ENCODE measurements at regions not wholly inside any gene's neighbourhood (a gene's known extent, or its start where the extent isn't known, plus 50 kb on each side); places are given as distances from the start of the nearest gene placed in this dataset.

GRCh38 chr18:73962256-73962655 lies 185.4 kb downstream of the FBXO15 start:
- DNase-seq = peak; percentile 49

- no peak for DNase-seq
These were observed 185.8 kb downstream of the FBXO15 start for GRCh38 chr18:73961804-73962203.

GRCh38 chr18:73959352-73959751 lies 188.3 kb downstream of the FBXO15 start:
- DNase-seq = no peak

GRCh38 chr18:73954268-73954667 lies 193.4 kb downstream of the FBXO15 start:
- no peak for DNase-seq

GRCh38 chr18:73952296-73952946 lies 195.2 kb downstream of the FBXO15 start:
- no peak for DNase-seq

GRCh38 chr18:73950116-73950700 lies 197.4 kb downstream of the FBXO15 start:
- DNase-seq = no peak

- peak; percentile 33 for DNase-seq
These were observed 199.1 kb downstream of the FBXO15 start for GRCh38 chr18:73948497-73948896.

- DNase-seq = no peak
These were observed 199.6 kb downstream of the FBXO15 start for GRCh38 chr18:73948084-73948483.

- peak; percentile 66 for DNase-seq
These were observed 200.3 kb downstream of the FBXO15 start for GRCh38 chr18:73947180-73947921.

GRCh38 chr18:73945130-73945792 lies 202.4 kb downstream of the FBXO15 start:
- peak; percentile 37 for DNase-seq

GRCh38 chr18:73944715-73945114 lies 202.9 kb downstream of the FBXO15 start:
- no peak for DNase-seq

- DNase-seq = no peak
These were observed 203.9 kb downstream of the FBXO15 start for GRCh38 chr18:73943763-73944162.

- no peak for DNase-seq
These were observed 204.7 kb downstream of the FBXO15 start for GRCh38 chr18:73942956-73943355.

GRCh38 chr18:73942081-73942625 lies 205.5 kb downstream of the FBXO15 start:
- DNase-seq = no peak

GRCh38 chr18:73940721-73941120 lies 206.9 kb downstream of the FBXO15 start:
- DNase-seq = no peak

- no peak for DNase-seq
These were observed 208.2 kb downstream of the FBXO15 start for GRCh38 chr18:73939391-73939790.

- DNase-seq = no peak
These were observed 213.9 kb downstream of the FBXO15 start for GRCh38 chr18:73933685-73934084.

GRCh38 chr18:73932976-73933375 lies 214.7 kb downstream of the FBXO15 start:
- DNase-seq = no peak

- no peak for DNase-seq
These were observed 220.1 kb downstream of the FBXO15 start for GRCh38 chr18:73927496-73927895.

- no peak for DNase-seq
These were observed 222.8 kb downstream of the FBXO15 start for GRCh38 chr18:73924836-73925235.

GRCh38 chr18:73924307-73924706 lies 223.3 kb downstream of the FBXO15 start:
- peak; percentile 5 for DNase-seq

- peak; percentile 13 for DNase-seq
These were observed 223.8 kb downstream of the FBXO15 start for GRCh38 chr18:73923866-73924265.

GRCh38 chr18:73920033-73920432 lies 227.6 kb downstream of the FBXO15 start:
- DNase-seq = no peak

All from fibroblast of skin of back (primary cell).